ENCODE measurements at regions not wholly inside any gene's neighbourhood (a gene's known extent, or its start where the extent isn't known, plus 50 kb on each side); places are given as distances from the start of the nearest gene placed in this dataset.

- TF ChIP-seq POLR2AphosphoS5 (IDR thresholded peaks at IDR 0.05; ENCODE audit: insufficient read depth in 1 of 2, low read depth in 1 of 2) (no peak), POLR2A (IDR thresholded peaks at IDR 0.05) (no peak), CTCF (IDR thresholded peaks at IDR 0.05) (no peak)
- H3K27ac ChIP-seq, result no peak overlapping the region
These were observed 365.9 kb upstream of the PROK2 start for GRCh38 chr3:72150634-72151412.

GRCh38 chr3:72149645-72150300 is 364.8 kb upstream of the PROK2 start:
- no peak overlapping the region for H3K27ac ChIP-seq
- no peaks in the 10 kb centered on the region for H3K36me3 ChIP-seq
- TF ChIP-seq POLR2AphosphoS5 (IDR thresholded peaks at IDR 0.05; ENCODE audit: insufficient read depth in 1 of 2, low read depth in 1 of 2) (no peak), CTCF (IDR thresholded peaks at IDR 0.05) (no peak), POLR2A (IDR thresholded peaks at IDR 0.05) (no peak)
- H3K27me3 ChIP-seq, result no peaks in the 10 kb centered on the region
- no peak for DNase-seq (ENCODE audit: extremely low spot score in 2 of 2)
- no peaks in the 10 kb centered on the region for H3K9me3 ChIP-seq
- intact Hi-C loops (cut with DNase I), result no loop called here
- H3K4me1 ChIP-seq, result peaks cover 23% of the 10 kb centered on the region
- H3K4me3 ChIP-seq, result no peak overlapping the region

More at GRCh38 chr3:72150634-72151412, 365.9 kb upstream of the PROK2 start:
- Histone ChIP-seq H3K4me3 (no peak overlapping the region), H3K9me3 (no peaks in the 10 kb centered on the region), H3K27me3 (no peaks in the 10 kb centered on the region), H3K4me1 (peaks cover 31% of the 10 kb centered on the region), H3K36me3 (no peaks in the 10 kb centered on the region)
- DNase-seq (ENCODE audit: extremely low spot score in 2 of 2), result no peak
- intact Hi-C loops (cut with DNase I), result no loop called here

- Histone ChIP-seq H3K9me3 (no peaks in the 10 kb centered on the region), H3K27me3 (no peaks in the 10 kb centered on the region), H3K27ac (no peak overlapping the region), H3K4me1 (peaks cover 13% of the 10 kb centered on the region), H3K36me3 (no peaks in the 10 kb centered on the region), H3K4me3 (no peak overlapping the region)
- DNase-seq (ENCODE audit: extremely low spot score in 2 of 2), result no peak
- intact Hi-C loops (cut with DNase I), result no loop called here
- no peak for TF ChIP-seq CTCF (IDR thresholded peaks at IDR 0.05)
- no peak for TF ChIP-seq POLR2A (IDR thresholded peaks at IDR 0.05)
These were observed 362.7 kb upstream of the PROK2 start for GRCh38 chr3:72147600-72147999.

- Histone ChIP-seq H3K4me1 (no peaks in the 10 kb centered on the region), H3K27ac (no peak overlapping the region), H3K9me3 (no peaks in the 10 kb centered on the region), H3K4me3 (no peak overlapping the region), H3K27me3 (no peaks in the 10 kb centered on the region), H3K36me3 (no peaks in the 10 kb centered on the region)
- no peak for TF ChIP-seq POLR2A (IDR thresholded peaks at IDR 0.05)
- no peak for TF ChIP-seq POLR2AphosphoS5 (IDR thresholded peaks at IDR 0.05; ENCODE audit: insufficient read depth in 1 of 2, low read depth in 1 of 2)
- TF ChIP-seq CTCF (IDR thresholded peaks at IDR 0.05), result no peak
- no peak for DNase-seq (ENCODE audit: extremely low spot score in 2 of 2)
- intact Hi-C loops (cut with DNase I), result no loop called here
These were observed 360.8 kb upstream of the PROK2 start for GRCh38 chr3:72145506-72146380.

All from vagina (tissue), 2 donors.